Thyroid gland (tissue), 4 donors: ENCODE measurements at regions not wholly inside any gene's neighbourhood (a gene's known extent, or its start where the extent isn't known, plus 50 kb on each side); places are given as distances from the start of the nearest gene placed in this dataset.
A peak's percentile ranks its signal among the peaks of the same experiment; 100 is the strongest.

ENCODE experiments used
- DNase-seq, 2 donors: peaks; one replicate each; pipeline ENCODE4 v3.0.0-alpha.2; 2019
- H3K27ac ChIP-seq, 3 donors: fragments of 200-600 bp; sonication (generic); 1 replicate in 2 of 3; 2 replicates in 1 of 3; pipeline ENCODE4 v1.5.1; 2016 to 2019; ENCODE audit warnings: mild to moderate bottlenecking in 1 of 3, moderate library complexity in 1 of 3
- H3K27me3 ChIP-seq: fragments of 200-600 bp; sonication (generic); one replicate; pipeline ENCODE4 v1.5.1; 2019
- H3K36me3 ChIP-seq, 2 donors: fragments of 200-600 bp; sonication (generic); one replicate each; pipeline ENCODE4 v1.5.1; 2016 to 2019
- H3K4me1 ChIP-seq, 2 donors: fragments of 200-600 bp; sonication (generic); one replicate each; pipeline ENCODE4 v1.5.1; 2017 to 2019
- H3K4me3 ChIP-seq, 3 donors: fragments of 200-600 bp; sonication (generic); replicated peaks in 1 of 3; 1 replicate in 2 of 3; 2 replicates in 1 of 3; pipeline ENCODE4 v1.5.1; 2016; ENCODE audit warnings: mild to moderate bottlenecking in 1 of 3
- H3K9me3 ChIP-seq: fragments of 200-600 bp; sonication (generic); one replicate; pipeline ENCODE4 v1.5.1; 2017
- POLR2A ChIP-seq, 2 donors: fragments of 450-650 bp; IDR thresholded peaks; one replicate each; pipeline ENCODE4 v1.6.1; 2017; ENCODE audit warnings: antibody characterized with exemption in 2 of 2, mild to moderate bottlenecking in 2 of 2, moderate library complexity in 1 of 2
- WGBS, 2 donors: methylation state at CpG; one replicate each; pipeline ENCODE4 v1.1.5; 2017; 5-methylcytosine and 5-hydroxymethylcytosine counted together
- intact Hi-C: fragments of 100-400 bp; cut with DNase I; formaldehyde crosslinking; loops from one replicate; pipeline ENCODE4 v1.15.1; 2023
- TF ChIP-seq, protein P1 (sequence below), 6 experiments: fragments of 200-600 bp in 3 of 6; fragments of 450-650 bp in 3 of 6; sonication (generic) in 3 of 6; IDR thresholded peaks; one replicate each; pipeline ENCODE4 v1.5.1; 2016 to 2019; ENCODE audit warnings: antibody characterized with exemption in 6 of 6, mild to moderate bottlenecking in 2 of 6, inconsistent platforms in 1 of 6, moderate library complexity in 1 of 6

DNA sequence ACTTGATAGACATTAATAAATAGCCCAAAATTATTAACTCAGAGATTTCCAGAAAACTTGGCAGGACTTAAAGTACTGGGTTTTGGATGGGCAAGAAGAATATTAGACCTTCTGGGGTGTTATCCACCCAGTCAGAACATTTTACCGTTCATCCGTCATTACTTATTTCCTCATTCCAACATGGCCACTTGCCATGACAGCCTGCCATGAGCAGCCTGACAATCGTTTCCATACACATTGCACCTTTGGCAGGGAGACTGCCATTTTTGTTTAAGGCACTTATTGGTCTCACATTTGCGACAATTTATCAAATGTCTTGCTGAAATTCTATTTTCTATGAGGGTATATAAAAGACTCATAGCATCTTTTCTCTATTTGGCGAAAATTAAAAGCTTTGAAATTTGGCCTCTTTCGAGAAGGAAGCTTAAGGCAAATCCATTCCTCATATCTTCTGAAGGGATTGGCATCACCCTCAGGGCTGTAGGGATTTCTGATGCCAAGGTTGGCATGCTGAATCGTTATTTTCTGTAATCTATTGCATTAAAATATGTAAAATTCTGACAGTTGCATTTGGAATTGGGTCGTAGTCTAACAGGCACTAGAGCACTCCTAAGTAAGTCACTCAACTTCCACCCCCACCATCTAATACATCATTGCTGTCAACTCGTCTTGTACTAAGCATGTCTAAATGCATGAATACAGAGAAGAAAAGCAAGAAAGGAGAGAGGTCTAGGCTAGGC is 406.3 kb upstream of the PIK3C3 start:
- WGBS, 2 donors: 83 to 87% methylated on average over 9 of the region's 9 CpGs
- no peak for TF ChIP-seq POLR2A (IDR thresholded peaks at IDR 0.05)
- TF ChIP-seq, protein P1, sequence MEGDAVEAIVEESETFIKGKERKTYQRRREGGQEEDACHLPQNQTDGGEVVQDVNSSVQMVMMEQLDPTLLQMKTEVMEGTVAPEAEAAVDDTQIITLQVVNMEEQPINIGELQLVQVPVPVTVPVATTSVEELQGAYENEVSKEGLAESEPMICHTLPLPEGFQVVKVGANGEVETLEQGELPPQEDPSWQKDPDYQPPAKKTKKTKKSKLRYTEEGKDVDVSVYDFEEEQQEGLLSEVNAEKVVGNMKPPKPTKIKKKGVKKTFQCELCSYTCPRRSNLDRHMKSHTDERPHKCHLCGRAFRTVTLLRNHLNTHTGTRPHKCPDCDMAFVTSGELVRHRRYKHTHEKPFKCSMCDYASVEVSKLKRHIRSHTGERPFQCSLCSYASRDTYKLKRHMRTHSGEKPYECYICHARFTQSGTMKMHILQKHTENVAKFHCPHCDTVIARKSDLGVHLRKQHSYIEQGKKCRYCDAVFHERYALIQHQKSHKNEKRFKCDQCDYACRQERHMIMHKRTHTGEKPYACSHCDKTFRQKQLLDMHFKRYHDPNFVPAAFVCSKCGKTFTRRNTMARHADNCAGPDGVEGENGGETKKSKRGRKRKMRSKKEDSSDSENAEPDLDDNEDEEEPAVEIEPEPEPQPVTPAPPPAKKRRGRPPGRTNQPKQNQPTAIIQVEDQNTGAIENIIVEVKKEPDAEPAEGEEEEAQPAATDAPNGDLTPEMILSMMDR (IDR thresholded peaks at IDR 0.05): no peak
- no peak for DNase-seq
- Histone ChIP-seq H3K9me3 (no peaks in the 10 kb centered on the region), H3K36me3 (no peaks in the 10 kb centered on the region), H3K27ac (no peak overlapping the region), H3K4me3 (no peak overlapping the region), H3K27me3 (no peaks in the 10 kb centered on the region), H3K4me1 (no peaks in the 10 kb centered on the region)
- intact Hi-C loops: no loop called here

DNA sequence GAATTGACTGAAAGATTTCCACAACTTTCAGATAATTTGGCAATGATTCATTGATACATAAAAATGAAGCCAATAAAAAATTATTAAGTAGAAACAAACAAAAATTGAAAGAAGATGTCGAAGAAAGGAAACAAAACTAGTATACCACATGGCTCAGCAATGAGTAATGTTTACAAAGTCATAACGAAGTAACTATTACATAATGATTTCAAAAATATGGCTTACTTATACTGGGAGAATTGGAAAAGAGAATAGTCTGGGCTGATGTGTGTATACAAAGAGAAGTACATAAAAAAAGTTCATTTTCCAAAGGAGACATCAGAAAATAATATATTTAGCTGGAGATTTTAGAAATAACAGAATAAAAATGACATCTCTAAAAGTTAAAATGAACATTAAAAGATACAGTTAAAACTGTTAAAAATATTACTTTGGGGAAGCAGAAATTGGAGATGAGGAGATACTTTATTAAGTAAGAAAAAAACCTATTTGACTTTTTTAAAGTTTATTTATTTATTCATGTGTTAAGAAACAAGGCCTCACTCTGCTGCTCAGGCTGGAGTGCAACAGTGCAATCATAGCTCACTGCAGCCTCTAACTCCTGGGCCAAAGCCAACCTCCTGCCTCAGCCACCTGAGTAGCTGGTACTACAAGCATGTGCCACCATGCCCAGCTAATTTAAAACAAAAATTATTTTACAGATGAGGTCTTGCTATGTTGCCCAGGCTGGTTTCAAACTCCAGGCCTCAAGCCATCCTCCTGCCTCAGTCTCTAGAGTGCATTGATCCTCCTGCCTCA is 409.7 kb upstream of the PIK3C3 start:
- no peak overlapping the region for H3K27ac ChIP-seq
- no peaks in the 10 kb centered on the region for H3K27me3 ChIP-seq
- TF ChIP-seq, protein P1 (IDR thresholded peaks at IDR 0.05): no peak
- no peak for TF ChIP-seq POLR2A (IDR thresholded peaks at IDR 0.05)
- H3K36me3 ChIP-seq: no peaks in the 10 kb centered on the region
- no peaks in the 10 kb centered on the region for H3K9me3 ChIP-seq
- WGBS, 2 donors: 89 to 90% methylated on average over 2 of the region's 2 CpGs
- intact Hi-C loops: no loop called here
- peak; percentile 67 to 75 for DNase-seq
- H3K4me3 ChIP-seq: no peak overlapping the region
- peaks cover 0 to 10% of the 10 kb centered on the region in 2 donors for H3K4me1 ChIP-seq

DNA sequence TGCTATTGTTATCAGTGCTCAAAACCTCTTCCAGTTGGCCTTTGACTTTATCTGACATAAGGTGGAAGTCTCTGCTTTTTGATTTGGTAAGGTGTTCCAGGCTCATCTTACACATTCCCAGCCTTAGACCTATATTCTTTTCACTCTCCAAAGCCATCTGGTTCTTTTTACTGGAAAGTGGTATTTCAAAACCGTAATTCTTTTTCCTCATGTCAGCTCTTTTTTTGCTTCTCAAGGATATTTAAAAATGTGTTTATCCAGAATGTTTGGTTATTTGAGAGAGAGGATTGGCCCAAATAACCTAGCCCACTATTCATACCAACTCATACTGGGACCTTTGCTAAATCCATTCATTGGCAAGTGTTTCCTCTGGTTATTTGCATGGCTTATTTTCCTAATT is 411.2 kb upstream of the PIK3C3 start:
- H3K9me3 ChIP-seq: no peaks in the 10 kb centered on the region

DNA sequence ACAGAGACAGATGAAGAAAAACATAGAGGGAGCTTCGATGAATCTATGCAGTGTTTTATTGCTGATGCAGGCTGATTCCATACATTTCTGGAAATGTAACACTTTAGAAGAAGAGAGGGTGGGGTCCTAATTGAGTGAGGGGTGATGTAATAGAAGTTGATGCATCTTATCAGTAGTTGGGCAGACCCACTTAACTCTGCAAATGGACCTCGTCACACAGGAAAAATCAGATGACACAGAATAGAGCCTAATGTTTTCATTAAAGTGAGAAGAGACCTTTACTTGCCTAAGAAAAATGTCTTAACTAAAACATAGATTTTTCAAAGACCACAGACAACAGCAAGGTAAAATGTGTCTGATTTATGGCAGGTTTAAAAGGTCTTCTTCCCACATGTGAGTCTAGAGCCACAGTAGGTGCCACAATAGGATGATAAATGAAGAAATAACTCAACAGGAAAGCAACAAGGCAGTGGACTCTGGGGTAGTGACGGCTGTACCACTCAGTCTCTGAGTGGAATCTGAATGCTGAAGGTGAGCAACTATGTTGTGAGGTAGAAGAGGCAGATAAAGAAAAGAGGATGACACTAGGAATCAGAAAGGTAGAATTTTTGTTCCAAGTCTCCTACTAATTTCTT is 414.7 kb upstream of the PIK3C3 start:
- Histone ChIP-seq H3K4me3 (no peak overlapping the region), H3K4me1 (peaks cover 0 to 10% of the 10 kb centered on the region in 2 donors), H3K36me3 (no peaks in the 10 kb centered on the region), H3K27ac (no peak overlapping the region), H3K27me3 (no peaks in the 10 kb centered on the region), H3K9me3 (no peaks in the 10 kb centered on the region)
- WGBS, 2 donors: 85 to 87% methylated on average over 3 of the region's 3 CpGs
- TF ChIP-seq, protein P1 (IDR thresholded peaks at IDR 0.05): no peak
- TF ChIP-seq POLR2A (IDR thresholded peaks at IDR 0.05): no peak
- DNase-seq: no peak
- intact Hi-C loops: no loop called here

More for the DNA sequence above, 411.2 kb upstream of the PIK3C3 start:
- 54 to 64% methylated on average over 1 of the region's 1 CpG for WGBS, 2 donors
- no peaks in the 10 kb centered on the region for H3K27me3 ChIP-seq
- DNase-seq: no peak
- H3K36me3 ChIP-seq: no peaks in the 10 kb centered on the region
- intact Hi-C loops: no loop called here
- no peak overlapping the region for H3K4me3 ChIP-seq
- no peak overlapping the region for H3K27ac ChIP-seq
- H3K4me1 ChIP-seq: peaks cover 0 to 10% of the 10 kb centered on the region in 2 donors
- TF ChIP-seq, protein P1 (IDR thresholded peaks at IDR 0.05): no peak
- no peak for TF ChIP-seq POLR2A (IDR thresholded peaks at IDR 0.05)
